OCI-LY1 (cell line): ENCODE measurements at regions not wholly inside any gene's neighbourhood (a gene's known extent, or its start where the extent isn't known, plus 50 kb on each side); places are given as distances from the start of the nearest gene placed in this dataset.

ENCODE experiments used
- H2AFZ ChIP-seq: fragments of 200-600 bp; sonication (generic), shearing (Covaris generic); 2 replicates; pipeline ENCODE4 v1.6.0; 2014; ENCODE audit warnings: antibody characterized with exemption, mild to moderate bottlenecking, low read length
- H3F3A ChIP-seq: fragments of 200-600 bp; sonication (generic), shearing (Covaris generic); 2 replicates; pipeline ENCODE4 v1.6.0; 2014; ENCODE audit warnings: mild to moderate bottlenecking, antibody characterized with exemption, low read length, moderate library complexity; ENCODE audit not compliant: insufficient read depth
- H3K27ac ChIP-seq: fragments of 200-600 bp; sonication (generic); 2 replicates; pipeline ENCODE4 v1.5.1; 2014; ENCODE audit warnings: low read length, mixed run types, mild to moderate bottlenecking, low read depth; ENCODE audit not compliant: poor library complexity, severe bottlenecking
- H3K27me3 ChIP-seq: fragments of 200-600 bp; sonication (generic); 2 replicates; pipeline ENCODE4 v1.6.0; 2014; ENCODE audit warnings: antibody characterized with exemption, mild to moderate bottlenecking, low read length, moderate library complexity; ENCODE audit not compliant: insufficient read depth
- H3K36me3 ChIP-seq: fragments of 200-600 bp; sonication (generic); 2 replicates; pipeline ENCODE4 v1.6.1; 2014; ENCODE audit warnings: mild to moderate bottlenecking, antibody characterized with exemption, low read length, moderate library complexity, mixed read lengths; ENCODE audit not compliant: insufficient read depth
- H3K4me1 ChIP-seq: fragments of 200-600 bp; sonication (generic); 2 replicates; pipeline ENCODE4 v1.5.1; 2014; ENCODE audit warnings: mild to moderate bottlenecking, low read length, moderate library complexity; ENCODE audit not compliant: insufficient read depth, severe bottlenecking
- H3K4me2 ChIP-seq: fragments of 200-600 bp; sonication (generic), shearing (Covaris generic); 2 replicates; pipeline ENCODE4 v1.6.1; 2014; ENCODE audit warnings: low read length
- H3K4me3 ChIP-seq: fragments of 200-600 bp; sonication (generic); 2 replicates; pipeline ENCODE4 v1.5.1; 2014; ENCODE audit warnings: low read length, low read depth, mild to moderate bottlenecking, mixed read lengths; ENCODE audit not compliant: poor library complexity, severe bottlenecking
- H3K79me2 ChIP-seq: fragments of 200-600 bp; shearing (Covaris generic); 2 replicates; pipeline ENCODE4 v1.6.1; 2016; ENCODE audit warnings: mixed run types, low read length, mixed read lengths; ENCODE audit not compliant: insufficient read depth
- H3K9ac ChIP-seq: fragments of 200-600 bp; sonication (generic), shearing (Covaris generic); 2 replicates; pipeline ENCODE4 v1.6.1; 2014; ENCODE audit warnings: mild to moderate bottlenecking, low read length, mixed read lengths
- H3K9me2 ChIP-seq: fragments of 200-600 bp; sonication (generic), shearing (Covaris generic); 2 replicates; pipeline ENCODE4 v1.6.1; 2014; ENCODE audit warnings: low read depth, mild to moderate bottlenecking, low read length, mixed read lengths
- H3K9me3 ChIP-seq: fragments of 200-600 bp; shearing (Covaris generic); 2 replicates; pipeline ENCODE4 v1.6.1; 2014; ENCODE audit warnings: low read length, mixed read lengths
- H4K20me1 ChIP-seq: fragments of 200-600 bp; sonication (generic), shearing (Covaris generic); 2 replicates; pipeline ENCODE4 v1.6.0; 2016; ENCODE audit warnings: mild to moderate bottlenecking, low read length; ENCODE audit not compliant: insufficient read depth
- CTCF ChIP-seq: fragments of 200-600 bp; sonication (generic), shearing (Covaris generic); IDR thresholded peaks from 2 replicates; pipeline ENCODE4 v1.5.1; 2017; ENCODE audit warnings: mild to moderate bottlenecking, antibody characterized with exemption, low read length, moderate library complexity, mixed read lengths
- EZH2 ChIP-seq: fragments of 200-600 bp; sonication (generic), shearing (Covaris generic); IDR thresholded peaks from 2 replicates; pipeline ENCODE4 v1.8.0; 2017; ENCODE audit warnings: borderline replicate concordance, mixed run types, mild to moderate bottlenecking, antibody characterized with exemption, low read length, moderate library complexity, mixed read lengths

- Histone ChIP-seq H3F3A (0 out of 2 replicates have a peak, but pooled peaks cover 4% of the 10 kb centered on the region), H2AFZ (no peak overlapping the region)
- TF ChIP-seq EZH2: no peak
- TF ChIP-seq CTCF: no peak
These were observed 294.9 kb downstream of the MAP2K6 start for GRCh38 chr17:69709441-69709840.

GRCh38 chr17:69710926-69711325, 296.4 kb downstream of the MAP2K6 start:
- H3K4me3 ChIP-seq: no peak overlapping the region
- no peaks in the 10 kb centered on the region for H3K9me2 ChIP-seq
- H3K9me3 ChIP-seq: no peaks in the 10 kb centered on the region
- H3K27me3 ChIP-seq: no peaks in the 10 kb centered on the region
- no peak overlapping the region for H2AFZ ChIP-seq
- 0 out of 2 replicates have a peak, but pooled peaks cover 4% of the 10 kb centered on the region for H3F3A ChIP-seq
- no peak overlapping the region for H3K4me2 ChIP-seq
- no peaks in the 10 kb centered on the region for H4K20me1 ChIP-seq
- TF ChIP-seq CTCF: no peak
- no peak for TF ChIP-seq EZH2
- H3K36me3 ChIP-seq: no peaks in the 10 kb centered on the region
- no peak overlapping the region for H3K9ac ChIP-seq
- H3K4me1 ChIP-seq: peaks cover 11% of the 10 kb centered on the region
- no peaks in the 10 kb centered on the region for H3K79me2 ChIP-seq
- H3K27ac ChIP-seq: no peak overlapping the region

More at GRCh38 chr17:69709441-69709840, 294.9 kb downstream of the MAP2K6 start:
- Histone ChIP-seq H3K4me1 (peaks cover 11% of the 10 kb centered on the region), H3K9me3 (no peaks in the 10 kb centered on the region), H3K79me2 (no peaks in the 10 kb centered on the region), H3K4me2 (0 out of 2 replicates have a peak overlapping the region, but pooled peaks have one; percentile 31), H4K20me1 (no peaks in the 10 kb centered on the region), H3K27ac (no peak overlapping the region), H3K36me3 (no peaks in the 10 kb centered on the region), H3K9ac (no peak overlapping the region), H3K27me3 (no peaks in the 10 kb centered on the region), H3K4me3 (no peak overlapping the region), H3K9me2 (no peaks in the 10 kb centered on the region)

GRCh38 chr17:69711541-69711940, 297.0 kb downstream of the MAP2K6 start:
- H3K4me1 ChIP-seq: peaks cover 11% of the 10 kb centered on the region
- H3K27ac ChIP-seq: no peak overlapping the region
- 0 out of 2 replicates have a peak, but pooled peaks cover 4% of the 10 kb centered on the region for H3F3A ChIP-seq
- H3K9ac ChIP-seq: no peak overlapping the region
- no peaks in the 10 kb centered on the region for H3K27me3 ChIP-seq
- no peak overlapping the region for H3K4me2 ChIP-seq
- no peak overlapping the region for H2AFZ ChIP-seq
- H3K9me3 ChIP-seq: no peaks in the 10 kb centered on the region
- no peak overlapping the region for H3K4me3 ChIP-seq
- TF ChIP-seq CTCF: no peak
- no peaks in the 10 kb centered on the region for H3K79me2 ChIP-seq
- no peaks in the 10 kb centered on the region for H3K36me3 ChIP-seq
- no peaks in the 10 kb centered on the region for H3K9me2 ChIP-seq
- H4K20me1 ChIP-seq: no peaks in the 10 kb centered on the region
